SK-N-SH treated with all-trans-retinoic acid at 6 μM for 48 hours (cell line): ENCODE measurements at regions not wholly inside any gene's neighbourhood (a gene's known extent, or its start where the extent isn't known, plus 50 kb on each side); places are given as distances from the start of the nearest gene placed in this dataset.

ENCODE experiments used
- RARB ChIP-seq: fragments of 250-450 bp; sonication (Bioruptor Pico); IDR thresholded peaks from 2 replicates; pipeline ENCODE4 v1.8.0; 2021; ENCODE audit warnings: mild to moderate bottlenecking, moderate library complexity
- TOX ChIP-seq: fragments of 250-450 bp; sonication (Bioruptor Pico); IDR thresholded peaks from 2 replicates; pipeline ENCODE4 v1.8.0; 2021; ENCODE audit warnings: mild to moderate bottlenecking, moderate library complexity, borderline replicate concordance
- ZC3H10 ChIP-seq: fragments of 250-450 bp; sonication (Bioruptor Pico); IDR thresholded peaks from 2 replicates; pipeline ENCODE4 v1.5.1; 2021; ENCODE audit warnings: mild to moderate bottlenecking, moderate library complexity
- ZFP3 ChIP-seq: fragments of 250-450 bp; sonication (Bioruptor Pico); IDR thresholded peaks from 2 replicates; pipeline ENCODE4 v1.5.0; 2020; ENCODE audit warnings: mild to moderate bottlenecking, moderate library complexity
- ZFP30 ChIP-seq: fragments of 450-650 bp; formaldehyde crosslinking; IDR thresholded peaks from 2 replicates; pipeline ENCODE4 v1.5.0; 2022; ENCODE audit warnings: mild to moderate bottlenecking, moderate library complexity
- ZNF565 ChIP-seq: fragments of 450-650 bp; formaldehyde crosslinking; conservative IDR thresholded peaks from 2 replicates; pipeline ENCODE4 v1.5.0; 2020; ENCODE audit warnings: low read depth, mild to moderate bottlenecking, moderate library complexity
- TF ChIP-seq, protein P1 (sequence below): fragments of 250-450 bp; sonication (Bioruptor Pico); IDR thresholded peaks from 2 replicates; pipeline ENCODE4 v1.8.0; 2020; ENCODE audit warnings: mild to moderate bottlenecking, moderate library complexity, borderline replicate concordance

DNA sequence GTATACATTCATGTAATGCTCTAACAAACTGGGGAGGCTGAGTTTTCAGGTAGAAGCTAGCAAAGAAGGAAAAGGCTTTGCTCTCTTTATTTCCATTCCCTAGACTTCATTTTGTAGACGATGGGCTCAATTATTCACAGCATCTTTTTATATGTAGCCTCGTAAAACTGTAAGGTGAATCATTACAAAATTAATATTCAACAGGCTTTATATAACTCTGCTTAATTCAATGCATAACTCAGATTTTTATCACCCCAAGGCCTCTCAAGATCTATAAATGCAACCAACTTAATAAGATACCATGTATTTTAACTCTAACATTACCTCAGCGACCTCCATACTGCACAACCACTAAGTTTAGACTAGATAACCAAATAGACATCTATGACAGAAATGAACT lies 63.0 kb upstream of the FRMD4B start:
- TF ChIP-seq, protein P1, sequence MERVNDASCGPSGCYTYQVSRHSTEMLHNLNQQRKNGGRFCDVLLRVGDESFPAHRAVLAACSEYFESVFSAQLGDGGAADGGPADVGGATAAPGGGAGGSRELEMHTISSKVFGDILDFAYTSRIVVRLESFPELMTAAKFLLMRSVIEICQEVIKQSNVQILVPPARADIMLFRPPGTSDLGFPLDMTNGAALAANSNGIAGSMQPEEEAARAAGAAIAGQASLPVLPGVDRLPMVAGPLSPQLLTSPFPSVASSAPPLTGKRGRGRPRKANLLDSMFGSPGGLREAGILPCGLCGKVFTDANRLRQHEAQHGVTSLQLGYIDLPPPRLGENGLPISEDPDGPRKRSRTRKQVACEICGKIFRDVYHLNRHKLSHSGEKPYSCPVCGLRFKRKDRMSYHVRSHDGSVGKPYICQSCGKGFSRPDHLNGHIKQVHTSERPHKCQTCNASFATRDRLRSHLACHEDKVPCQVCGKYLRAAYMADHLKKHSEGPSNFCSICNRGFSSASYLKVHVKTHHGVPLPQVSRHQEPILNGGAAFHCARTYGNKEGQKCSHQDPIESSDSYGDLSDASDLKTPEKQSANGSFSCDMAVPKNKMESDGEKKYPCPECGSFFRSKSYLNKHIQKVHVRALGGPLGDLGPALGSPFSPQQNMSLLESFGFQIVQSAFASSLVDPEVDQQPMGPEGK (CRISPR knock-in tag): no peak
- no peak for TF ChIP-seq RARB (CRISPR knock-in tag)
- no peak for TF ChIP-seq TOX (CRISPR knock-in tag)
- no peak for TF ChIP-seq ZNF565 (CRISPR knock-in tag)
- TF ChIP-seq ZC3H10: no peak
- no peak for TF ChIP-seq ZFP3 (CRISPR knock-in tag)
- TF ChIP-seq ZFP30: no peak
